Stimulated activated CD8-positive, alpha-beta memory T cell treated with anti-CD3 and anti-CD28 coated beads, Interleukin-2, amount 100 ng/mL, for 48 hours (primary cell): ENCODE measurements at regions not wholly inside any gene's neighbourhood (a gene's known extent, or its start where the extent isn't known, plus 50 kb on each side); places are given as distances from the start of the nearest gene placed in this dataset.

Experiments used
- DNase-seq, 2 donors: peaks; one replicate each; pipeline ENCODE4 v3.0.0-alpha.2; 2020; ENCODE audit warnings: low read depth in 2 of 2

- DNase-seq = no peak
These were observed 988.0 kb downstream of the SQOR start for GRCh38 chr15:46622851-46623250.

GRCh38 chr15:46636206-46636605 lies 1001.4 kb downstream of the SQOR start:
- no peak for DNase-seq

GRCh38 chr15:46644501-46645481 lies 1010.0 kb downstream of the SQOR start:
- no peak for DNase-seq

GRCh38 chr15:46646490-46646889 lies 1011.7 kb downstream of the SQOR start:
- DNase-seq = no peak

- DNase-seq = no peak
These were observed 1012.2 kb downstream of the SQOR start for GRCh38 chr15:46647046-46647445.

- no peak for DNase-seq
These were observed 1017.4 kb downstream of the SQOR start for GRCh38 chr15:46652266-46652665.

GRCh38 chr15:46654993-46655392 lies 1020.2 kb downstream of the SQOR start:
- DNase-seq = no peak

- DNase-seq = no peak
These were observed 1025.4 kb downstream of the SQOR start for GRCh38 chr15:46660096-46660842.

GRCh38 chr15:46670258-46670657 lies 1035.4 kb downstream of the SQOR start:
- no peak for DNase-seq

- DNase-seq = no peak
These were observed 1036.5 kb downstream of the SQOR start for GRCh38 chr15:46671336-46671735.

- DNase-seq = no peak
These were observed 1037.2 kb downstream of the SQOR start for GRCh38 chr15:46672041-46672440.

GRCh38 chr15:46676233-46677206 lies 1040.8 kb upstream of the SEMA6D start:
- DNase-seq = no peak

GRCh38 chr15:46677491-46677890 lies 1039.8 kb upstream of the SEMA6D start:
- no peak for DNase-seq

GRCh38 chr15:46681901-46682300 lies 1035.4 kb upstream of the SEMA6D start:
- DNase-seq = no peak

- DNase-seq = no peak
These were observed 1034.1 kb upstream of the SEMA6D start for GRCh38 chr15:46682969-46683791.

- DNase-seq = no peak
These were observed 1032.2 kb upstream of the SEMA6D start for GRCh38 chr15:46685096-46685495.

GRCh38 chr15:46685681-46686080 lies 1031.6 kb upstream of the SEMA6D start:
- DNase-seq = no peak

GRCh38 chr15:46696281-46696680 lies 1021.0 kb upstream of the SEMA6D start:
- DNase-seq = no peak

- no peak for DNase-seq
These were observed 1016.0 kb upstream of the SEMA6D start for GRCh38 chr15:46701346-46701745.

- no peak for DNase-seq
These were observed 1015.4 kb upstream of the SEMA6D start for GRCh38 chr15:46701896-46702295.
